DOHH2 (cell line): ENCODE measurements at regions not wholly inside any gene's neighbourhood (a gene's known extent, or its start where the extent isn't known, plus 50 kb on each side); places are given as distances from the start of the nearest gene placed in this dataset.

Source experiments
- EZH2phosphoT487 ChIP-seq: fragments of 200-600 bp; sonication (generic); IDR thresholded peaks from 2 replicates; pipeline ENCODE4 v1.6.1; 2017; ENCODE audit warnings: borderline replicate concordance, mild to moderate bottlenecking, antibody characterized with exemption, low read length, moderate library complexity, mixed read lengths
- TF ChIP-seq, protein P1 (sequence below): fragments of 200-600 bp; sonication (generic); IDR thresholded peaks from one replicate; pipeline ENCODE4 v1.5.1; 2014; ENCODE audit warnings: antibody characterized with exemption, mild to moderate bottlenecking, low read depth, low read length; ENCODE audit not compliant: poor library complexity, severe bottlenecking

DNA sequence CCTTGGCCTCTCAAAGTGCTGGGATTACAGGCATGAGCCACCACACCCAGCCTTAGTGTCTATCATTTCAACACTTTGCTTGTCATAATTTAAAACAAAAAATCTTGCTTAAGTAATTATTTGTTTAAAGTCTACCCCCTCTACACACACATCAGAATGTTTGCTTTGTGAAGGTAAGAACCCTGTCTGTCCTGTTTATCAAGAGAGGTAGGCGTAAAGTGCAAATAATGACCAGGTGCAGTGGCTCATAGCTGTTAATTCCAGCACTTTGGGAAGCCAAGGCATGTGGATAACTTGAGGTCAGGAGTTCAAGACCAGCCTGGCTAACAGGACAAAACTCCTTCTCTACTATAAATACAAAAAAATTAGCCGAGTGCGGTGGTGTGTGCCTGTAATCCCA is 326.7 kb upstream of the CLNK start:
- no peak for TF ChIP-seq EZH2phosphoT487
- TF ChIP-seq, protein P1, sequence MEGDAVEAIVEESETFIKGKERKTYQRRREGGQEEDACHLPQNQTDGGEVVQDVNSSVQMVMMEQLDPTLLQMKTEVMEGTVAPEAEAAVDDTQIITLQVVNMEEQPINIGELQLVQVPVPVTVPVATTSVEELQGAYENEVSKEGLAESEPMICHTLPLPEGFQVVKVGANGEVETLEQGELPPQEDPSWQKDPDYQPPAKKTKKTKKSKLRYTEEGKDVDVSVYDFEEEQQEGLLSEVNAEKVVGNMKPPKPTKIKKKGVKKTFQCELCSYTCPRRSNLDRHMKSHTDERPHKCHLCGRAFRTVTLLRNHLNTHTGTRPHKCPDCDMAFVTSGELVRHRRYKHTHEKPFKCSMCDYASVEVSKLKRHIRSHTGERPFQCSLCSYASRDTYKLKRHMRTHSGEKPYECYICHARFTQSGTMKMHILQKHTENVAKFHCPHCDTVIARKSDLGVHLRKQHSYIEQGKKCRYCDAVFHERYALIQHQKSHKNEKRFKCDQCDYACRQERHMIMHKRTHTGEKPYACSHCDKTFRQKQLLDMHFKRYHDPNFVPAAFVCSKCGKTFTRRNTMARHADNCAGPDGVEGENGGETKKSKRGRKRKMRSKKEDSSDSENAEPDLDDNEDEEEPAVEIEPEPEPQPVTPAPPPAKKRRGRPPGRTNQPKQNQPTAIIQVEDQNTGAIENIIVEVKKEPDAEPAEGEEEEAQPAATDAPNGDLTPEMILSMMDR: no peak
